GM12878 (cell line): ENCODE measurements at regions not wholly inside any gene's neighbourhood (a gene's known extent, or its start where the extent isn't known, plus 50 kb on each side); places are given as distances from the start of the nearest gene placed in this dataset.

Experiments used
- ATAC-seq: fragments of 200-7000 bp; cut with Tn5 transposase; 3 replicates; pipeline ENCODE4 v1.9.1; 2020; ENCODE audit warnings: mild to moderate bottlenecking, moderate library complexity
- BruUV-seq: library from RNA; stranded (reverse); fragments of 400-500 nt; replicated peaks from 2 replicates; lab custom pipeline; 2021; lab: Mats Ljungman, UMichigan
- CTCF ChIA-PET: fragments of 300-600 bp; sonication (Branson Sonifier 250); formaldehyde crosslinking; extraction: SDS; loops from one replicate; lab custom pipeline; 2021; ENCODE audit warnings: inconsistent platforms; lab: Yijun Ruan, JAX
- POLR2A ChIA-PET: fragments of 350-600 bp; formaldehyde crosslinking; extraction: SDS; loops from one replicate; lab custom pipeline; 2021; ENCODE audit warnings: inconsistent platforms; lab: Charles Lee
- RAD21 ChIA-PET: fragments of 300-600 bp; sonication (Branson Sonifier 250); formaldehyde crosslinking; loops from one replicate; lab custom pipeline; 2023; ENCODE audit warnings: antibody characterized with exemption; ENCODE audit not compliant: unreplicated experiment; lab: Charles Lee
- SMC1A ChIA-PET: fragments of 300-600 bp; sonication (Branson Sonifier 250); formaldehyde crosslinking; loops from one replicate; lab custom pipeline; 2023; ENCODE audit not compliant: unreplicated experiment, uncharacterized antibody; lab: Charles Lee
- DNase-seq: peaks from one replicate; pipeline ENCODE4 v3.0.0-alpha.2; 2011; ENCODE audit warnings: low read depth, low spot score
- FAIRE-seq: peaks from 3 replicates; lab custom pipeline; 2011; peaks lifted over from hg19 to GRCh38; lab: Jason Lieb, UNC
- H2AFZ ChIP-seq: 2 replicates; pipeline ENCODE4 v1.6.0; 2011; ENCODE audit warnings: low read depth, low read length, control low read depth; ENCODE audit not compliant: control insufficient read depth
- H3K27ac ChIP-seq: 2 replicates; pipeline ENCODE4 v1.5.1; 2011; ENCODE audit warnings: control low read depth; ENCODE audit not compliant: control insufficient read depth, insufficient read depth
- H3K27me3 ChIP-seq, 2 experiments: replicated peaks in 1 of 2; 2 replicates each; pipeline versions ENCODE4 v1.6.0 to v1.6.1; 2011; ENCODE audit warnings: low read length in 1 of 2; ENCODE audit not compliant: control insufficient read depth in 2 of 2, insufficient read depth in 2 of 2
- H3K36me3 ChIP-seq, 2 experiments: 2 replicates each; pipeline ENCODE4 v1.5.1; 2011; ENCODE audit warnings: low read length in 1 of 2; ENCODE audit not compliant: control insufficient read depth in 2 of 2, insufficient read depth in 2 of 2
- H3K4me1 ChIP-seq: 2 replicates; pipeline ENCODE4 v1.6.1; 2011; ENCODE audit warnings: mild to moderate bottlenecking, low read length, moderate library complexity, mixed read lengths; ENCODE audit not compliant: control insufficient read depth, insufficient read depth
- H3K4me2 ChIP-seq: 2 replicates; pipeline ENCODE4 v1.6.0; 2011; ENCODE audit warnings: control low read depth; ENCODE audit not compliant: control insufficient read depth, insufficient read depth
- H3K4me3 ChIP-seq: fragments of 200-600 bp; sonication (generic); 2 replicates; pipeline ENCODE4 v1.5.1; 2016
- H3K79me2 ChIP-seq: 2 replicates; pipeline ENCODE4 v1.6.0; 2011; ENCODE audit warnings: low read length; ENCODE audit not compliant: control insufficient read depth, insufficient read depth
- H3K9ac ChIP-seq: 2 replicates; pipeline ENCODE4 v1.8.0; 2011; ENCODE audit warnings: low read length, control low read depth, mixed read lengths; ENCODE audit not compliant: control insufficient read depth, insufficient read depth
- H3K9me3 ChIP-seq: replicated peaks from 3 replicates; pipeline ENCODE4 v1.5.1; 2011; ENCODE audit warnings: mild to moderate bottlenecking, low read length; ENCODE audit not compliant: control insufficient read depth, insufficient read depth
- H4K20me1 ChIP-seq: 2 replicates; pipeline ENCODE4 v1.6.0; 2011; ENCODE audit not compliant: control insufficient read depth, insufficient read depth
- CBX5 ChIP-seq: sonication (generic); IDR thresholded peaks from 2 replicates; pipeline ENCODE4 v1.6.1; 2016; ENCODE audit warnings: low read depth, moderate library complexity, mild to moderate bottlenecking, inconsistent platforms
- DPF2 ChIP-seq: fragments of 450-650 bp; IDR thresholded peaks from 2 replicates; pipeline ENCODE4 v1.6.1; 2017; ENCODE audit warnings: mild to moderate bottlenecking
- EGR1 ChIP-seq, 2 experiments: IDR thresholded peaks; 1 replicate in 1 of 2; 2 replicates in 1 of 2; pipeline ENCODE4 v1.6.1; 2011 to 2012; ENCODE audit warnings: low read depth in 2 of 2, low read length in 2 of 2, borderline replicate concordance in 1 of 2, mild to moderate bottlenecking in 1 of 2, moderate library complexity in 1 of 2
- ESRRA ChIP-seq: IDR thresholded peaks from 2 replicates; pipeline ENCODE4 v1.6.1; 2012; ENCODE audit warnings: mild to moderate bottlenecking, low read length, improper control_type of control experiment
- FOXM1 ChIP-seq: IDR thresholded peaks from 2 replicates; pipeline ENCODE4 v1.6.1; 2012; ENCODE audit warnings: low read depth, mild to moderate bottlenecking, inconsistent platforms, low read length, moderate library complexity
- HDAC6 ChIP-seq: fragments of 200-600 bp; sonication (generic); IDR thresholded peaks from one replicate; pipeline ENCODE4 v1.8.0; 2017; ENCODE audit warnings: antibody characterized with exemption; ENCODE audit not compliant: unreplicated experiment
- IKZF1 ChIP-seq: fragments of 450-650 bp; conservative IDR thresholded peaks from 2 replicates; pipeline ENCODE4 v1.6.1; 2017; ENCODE audit warnings: antibody characterized with exemption, mild to moderate bottlenecking
- IKZF2 ChIP-seq, 2 experiments: fragments of 450-650 bp; IDR thresholded peaks; 2 replicates each; pipeline ENCODE4 v1.6.1; 2017; ENCODE audit warnings: mild to moderate bottlenecking in 2 of 2, moderate library complexity in 2 of 2
- IRF3 ChIP-seq: fragments of 450-650 bp; IDR thresholded peaks from 2 replicates; pipeline ENCODE4 v1.6.1; 2014; ENCODE audit warnings: mild to moderate bottlenecking
- LARP7 ChIP-seq: fragments of 450-650 bp; IDR thresholded peaks from 2 replicates; pipeline ENCODE4 v1.6.1; 2017; ENCODE audit warnings: mild to moderate bottlenecking
- MYB ChIP-seq: fragments of 150-350 bp; IDR thresholded peaks from 2 replicates; pipeline ENCODE4 v1.6.1; 2014; ENCODE audit warnings: mild to moderate bottlenecking, low read depth, low read length, borderline replicate concordance
- NR2F1 ChIP-seq: fragments of 450-650 bp; conservative IDR thresholded peaks from 2 replicates; pipeline ENCODE4 v1.6.1; 2017; ENCODE audit warnings: mild to moderate bottlenecking
- POLR2AphosphoS5 ChIP-seq: IDR thresholded peaks from 2 replicates; pipeline ENCODE4 v1.6.1; 2011; ENCODE audit warnings: mild to moderate bottlenecking, low read length, inconsistent platforms
- POU2F2 ChIP-seq: IDR thresholded peaks from 3 replicates; pipeline ENCODE4 v1.6.1; 2011; ENCODE audit warnings: low read depth, mild to moderate bottlenecking, low read length, borderline replicate concordance
- RELA ChIP-seq: fragments of 450-650 bp; IDR thresholded peaks from 2 replicates; pipeline ENCODE4 v1.8.0; 2014; ENCODE audit warnings: borderline replicate concordance; ENCODE audit not compliant: partially characterized antibody
- USF1 ChIP-seq: IDR thresholded peaks from 2 replicates; pipeline ENCODE4 v1.6.1; 2011; ENCODE audit warnings: borderline replicate concordance, low read depth, mild to moderate bottlenecking, moderate library complexity, mixed read lengths, low read length; ENCODE audit not compliant: insufficient read depth; ENCODE audit errors: extremely low read length
- ZNF207 ChIP-seq: fragments of 450-650 bp; IDR thresholded peaks from 2 replicates; pipeline ENCODE4 v1.6.1; 2014; ENCODE audit warnings: antibody characterized with exemption, mild to moderate bottlenecking, borderline replicate concordance
- WGBS: methylation state at CpG from one replicate; pipeline ENCODE4 v1.1.6; 2016; ENCODE audit warnings: low lambda C conversion rate; ENCODE audit not compliant: insufficient replicate concordance, insufficient coverage; ENCODE audit errors: missing lambda C conversion rate; 5-methylcytosine and 5-hydroxymethylcytosine counted together
- in situ Hi-C: fragments of 300-500 bp; cut with MboI; formaldehyde crosslinking; loops from 9 replicates; pipeline ENCODE4 v1.14.3; 2018; ENCODE audit warnings: mixed read lengths
- intact Hi-C: fragments of 100-400 bp; cut with micrococcal nuclease; formaldehyde crosslinking; loops from one replicate; pipeline ENCODE4 v1.14.2; 2022; ENCODE audit not compliant: unreplicated experiment

GRCh38 chr14:83395321-83395720 lies 1861.7 kb upstream of the SEL1L start:
- Histone ChIP-seq H3K27me3 (no peaks in the 10 kb centered on the region), H3K79me2 (no peaks in the 10 kb centered on the region), H3K4me3 (no peak overlapping the region), H3K27ac (no peak overlapping the region), H3K36me3 (no peaks in the 10 kb centered on the region), H2AFZ (no peak overlapping the region), H3K4me2 (no peak overlapping the region), H3K9me3 (no peaks in the 10 kb centered on the region), H4K20me1 (no peaks in the 10 kb centered on the region), H3K4me1 (no peaks in the 10 kb centered on the region), H3K9ac (no peak overlapping the region)
- ChIA-PET RAD21 (no interaction called here), CTCF (no interaction called here), POLR2A (interaction anchor here (0.6 kb wide), 1 partner anchor 136 kb away, joined by 3 read pairs; no protein-coding TSS in a partner anchor), SMC1A (no interaction called here)
- no TSS peak for BruUV-seq
- in situ Hi-C loops, result no loop called here
- WGBS, result 0% methylated on average over 2 of the region's 2 CpGs
- no peak for FAIRE-seq
- TF ChIP-seq DPF2, result no peak
- TF ChIP-seq ESRRA, result no peak
- no peak for ATAC-seq
- DNase-seq, result no peak
- intact Hi-C loops, result no loop called here

GRCh38 chr14:83416476-83416875 lies 1882.8 kb upstream of the SEL1L start:
- TF ChIP-seq USF1 (no peak), IRF3 (no peak), FOXM1 (no peak), POLR2AphosphoS5 (no peak), RELA (no peak), IKZF2 (IDR thresholded peaks at IDR 0.05) (no peak), IKZF1 (no peak), NR2F1 (no peak), HDAC6 (no peak), ZNF207 (no peak), MYB (no peak), EGR1 (IDR thresholded peaks at IDR 0.05; ENCODE audit: borderline replicate concordance in 1 of 2, low read depth in 2 of 2, low read length in 2 of 2) (no peak), POU2F2 (no peak), LARP7 (no peak), CBX5 (no peak)
- ChIA-PET CTCF (no interaction called here), POLR2A (no interaction called here), SMC1A (no interaction called here), RAD21 (no interaction called here)
- no peak overlapping the region for H2AFZ ChIP-seq
- no peak for ATAC-seq
- no peaks in the 10 kb centered on the region for H3K79me2 ChIP-seq
- no peak for DNase-seq
- BruUV-seq, result no TSS peak
- no peaks in the 10 kb centered on the region for H3K4me1 ChIP-seq
- in situ Hi-C loops (no loop called here), intact Hi-C loops (no loop called here)
- no peak overlapping the region for H3K9ac ChIP-seq
- no peak overlapping the region for H3K4me3 ChIP-seq
- no peak overlapping the region for H3K4me2 ChIP-seq
- H3K27me3 ChIP-seq, result no peaks in the 10 kb centered on the region
- H3K36me3 ChIP-seq, result no peaks in the 10 kb centered on the region
- FAIRE-seq, result no peak
- no peaks in the 10 kb centered on the region for H3K9me3 ChIP-seq
- H4K20me1 ChIP-seq, result no peaks in the 10 kb centered on the region
- no peak overlapping the region for H3K27ac ChIP-seq
- 0% methylated on average over 2 of the region's 2 CpGs for WGBS
